ENCODE measurements at regions not wholly inside any gene's neighbourhood (a gene's known extent, or its start where the extent isn't known, plus 50 kb on each side); places are given as distances from the start of the nearest gene placed in this dataset.

DNA sequence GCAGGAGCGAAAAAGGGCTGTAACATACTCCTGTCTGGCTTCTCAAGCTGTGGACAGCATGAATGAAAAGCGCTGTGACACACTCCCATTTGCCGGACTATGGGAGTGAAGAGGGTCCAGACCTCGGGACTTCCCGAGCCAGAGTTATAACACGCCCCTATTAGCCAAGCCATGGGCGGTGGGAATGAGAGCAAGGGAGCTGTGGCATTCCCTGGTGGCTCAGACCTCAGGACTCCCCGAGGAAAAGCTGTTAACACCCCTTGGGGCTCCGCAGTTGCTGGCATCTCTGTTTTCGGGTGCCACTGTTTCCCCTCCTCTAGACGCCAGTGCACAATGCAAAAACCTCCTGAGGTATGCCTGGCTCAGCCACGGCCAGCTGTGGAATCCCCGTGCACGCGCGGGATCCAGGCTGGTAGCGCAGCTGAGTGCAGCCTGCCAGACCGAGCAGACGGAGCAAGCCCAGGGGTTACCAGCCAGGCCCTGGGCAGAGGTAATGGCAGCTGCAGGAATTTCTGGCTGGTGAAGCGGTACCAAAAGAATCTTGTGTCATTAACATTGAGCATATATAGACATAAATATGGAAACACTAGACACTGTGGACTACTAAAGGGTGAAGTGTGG is 1534.6 kb upstream of the PRR20A start:
- Histone ChIP-seq H3K18ac (ENCODE audit: extremely low read depth, low read length) (no peak overlapping the region), H3K27me3 (replicated peaks in 1 of 4; ENCODE audit: control insufficient read depth in 3 of 4, extremely low read depth in 1 of 4, insufficient read depth in 3 of 4, low read length in 3 of 4) (no peaks in the 10 kb centered on the region), H3K4ac (replicated peaks; ENCODE audit: insufficient read length, low read depth, low read length) (no peak overlapping the region), H2BK15ac (ENCODE audit: low read length) (0 out of 2 replicates have a peak overlapping the region, but pooled peaks have one; percentile 8), H3K14ac (ENCODE audit: insufficient read length) (no peak overlapping the region), H3K79me1 (ENCODE audit: low read depth, low read length) (no peaks in the 10 kb centered on the region), H2BK5ac (ENCODE audit: low read depth, low read length) (no peak overlapping the region), H3K27ac (ENCODE audit: low read depth, low read length) (no peak overlapping the region; the same call in 1 of the 2 replicates), H3K9me3 (ENCODE audit: insufficient read depth in 2 of 2, low read depth in 1 of 2, low read length in 1 of 2) (peaks cover 0 to 2% of the 10 kb centered on the region in 2 experiments; a peak in 1 of 4 replicates), H3K4me2 (ENCODE audit: insufficient read depth in 1 of 2, low read depth in 2 of 2, low read length in 2 of 2) (no peak overlapping the region), H2BK20ac (ENCODE audit: low read length) (no peak overlapping the region), H3K56ac (replicated peaks; ENCODE audit: insufficient read length, low read depth, low read length) (no peak overlapping the region), H2AFZ (ENCODE audit: low read length) (no peak overlapping the region), H3K36me3 (ENCODE audit: control insufficient read depth in 2 of 4, insufficient read depth in 4 of 4, low read length in 3 of 4) (no peaks in the 10 kb centered on the region), H3K23me2 (ENCODE audit: low read depth, low read length) (no peaks in the 10 kb centered on the region), H4K91ac (replicated peaks; ENCODE audit: insufficient read length, low read length) (no peak overlapping the region), H4K5ac (ENCODE audit: insufficient read length, low read depth, low read length) (no peak overlapping the region), H2BK120ac (replicated peaks; ENCODE audit: low read depth, low read length) (no peak overlapping the region), H2BK12ac (ENCODE audit: low read depth, low read length) (no peak overlapping the region), H4K20me1 (replicated peaks in 1 of 2; ENCODE audit: control insufficient read depth in 1 of 2, insufficient read depth in 2 of 2, low read length in 2 of 2) (no peaks in the 10 kb centered on the region), H2AK5ac (ENCODE audit: low read depth, low read length) (no peak overlapping the region), H3K4me3 (ENCODE audit: extremely low read depth in 1 of 4, insufficient read depth in 2 of 4, low read depth in 3 of 4, low read length in 4 of 4) (no peak overlapping the region), H3K79me2 (ENCODE audit: control insufficient read depth in 1 of 2, insufficient read depth in 2 of 2, low read length in 2 of 2) (no peaks in the 10 kb centered on the region), H3K23ac (ENCODE audit: insufficient read length) (no peak overlapping the region), H3K4me1 (replicated peaks in 1 of 4; ENCODE audit: control insufficient read depth in 3 of 4, insufficient read depth in 4 of 4, low read length in 3 of 4) (no peaks in the 10 kb centered on the region), H4K8ac (ENCODE audit: extremely low read depth, insufficient read depth, low read length) (no peak overlapping the region; the same call in 1 of the 2 replicates), H3K9ac (replicated peaks in 1 of 4; ENCODE audit: extremely low read depth in 1 of 4, low read depth in 3 of 4, low read length in 3 of 4) (no peak overlapping the region)
- TF ChIP-seq GTF2F1 (IDR thresholded peaks at IDR 0.05; ENCODE audit: borderline replicate concordance, low read depth, low read length) (no peak), RBBP5 (IDR thresholded peaks at IDR 0.05; ENCODE audit: borderline replicate concordance, low read depth, low read length) (no peak)
- CTCF ChIA-PET (ENCODE audit: partially characterized antibody), result no interaction called here
- POLR2A ChIA-PET (ENCODE audit: partially characterized antibody), result interaction anchor here (1.0 to 1.7 kb wide), 4 partner anchors 8 to 30 kb away, joined by 3 to 5 read pairs (median 4); no protein-coding TSS in a partner anchor
- DNase-seq (ENCODE audit: low read depth in 1 of 2, low spot score in 2 of 2) (no peak), FAIRE-seq (no peak)
- 94% methylated on average over 20 of the region's 20 CpGs; no CpG with 5 or more reads in 1 of the 2 experiments for WGBS, 2 experiments (ENCODE audit: extremely low coverage in 1 of 2, insufficient coverage in 1 of 2, insufficient read length in 1 of 2, insufficient replicate concordance in 2 of 2, low coverage in 1 of 2, low lambda C conversion rate in 2 of 2, missing lambda C conversion rate in 1 of 2)

Measured in H1 (cell line).